ENCODE measurements at regions not wholly inside any gene's neighbourhood (a gene's known extent, or its start where the extent isn't known, plus 50 kb on each side); places are given as distances from the start of the nearest gene placed in this dataset.

- no peak for TF ChIP-seq CTCF (IDR thresholded peaks at IDR 0.05; ENCODE audit: low read depth, low read length)
- DNase-seq (ENCODE audit: extremely low read depth, low read depth), result no peak
Measured at GRCh38 chr1:67951014-67951413, 99.4 kb downstream of the DIRAS3 start.

GRCh38 chr1:67948151-67949080 lies 102.0 kb downstream of the DIRAS3 start:
- DNase-seq (ENCODE audit: extremely low read depth, low read depth), result peak; percentile 72
- TF ChIP-seq CTCF (IDR thresholded peaks at IDR 0.05; ENCODE audit: low read depth, low read length), result no peak

- TF ChIP-seq CTCF (IDR thresholded peaks at IDR 0.05; ENCODE audit: low read depth, low read length), result no peak
- DNase-seq (ENCODE audit: extremely low read depth, low read depth), result no peak
Measured at GRCh38 chr1:67947114-67947513, 103.3 kb downstream of the DIRAS3 start.

- no peak for TF ChIP-seq CTCF (IDR thresholded peaks at IDR 0.05; ENCODE audit: low read depth, low read length)
- DNase-seq (ENCODE audit: extremely low read depth, low read depth), result no peak
Measured at GRCh38 chr1:67945733-67946374, 104.6 kb downstream of the DIRAS3 start.

GRCh38 chr1:67942274-67942673 lies 108.2 kb downstream of the DIRAS3 start:
- no peak for TF ChIP-seq CTCF (IDR thresholded peaks at IDR 0.05; ENCODE audit: low read depth, low read length)
- no peak for DNase-seq (ENCODE audit: extremely low read depth, low read depth)

GRCh38 chr1:67941746-67942145 lies 108.5 kb upstream of the GNG12 start:
- DNase-seq (ENCODE audit: extremely low read depth, low read depth), result no peak
- TF ChIP-seq CTCF (IDR thresholded peaks at IDR 0.05; ENCODE audit: low read depth, low read length), result no peak

- TF ChIP-seq CTCF (IDR thresholded peaks at IDR 0.05; ENCODE audit: low read depth, low read length), result no peak
- DNase-seq (ENCODE audit: extremely low read depth, low read depth), result no peak
Measured at GRCh38 chr1:67941155-67941554, 107.9 kb upstream of the GNG12 start.
